Esophagus muscularis mucosa (tissue), 3 donors: ENCODE measurements at regions not wholly inside any gene's neighbourhood (a gene's known extent, or its start where the extent isn't known, plus 50 kb on each side); places are given as distances from the start of the nearest gene placed in this dataset.

Experiments
- CTCF ChIP-seq, 3 experiments: fragments of 200-600 bp in 2 of 3; fragments of 450-650 bp in 1 of 3; sonication (generic) in 2 of 3; IDR thresholded peaks; one replicate each; pipeline ENCODE4 v1.5.1; 2017 to 2019; ENCODE audit warnings: antibody characterized with exemption in 3 of 3, mild to moderate bottlenecking in 2 of 3, moderate library complexity in 1 of 3
- POLR2A ChIP-seq: fragments of 450-650 bp; IDR thresholded peaks from one replicate; pipeline ENCODE4 v1.6.1; 2017; ENCODE audit warnings: antibody characterized with exemption, moderate library complexity, mild to moderate bottlenecking, low read depth

GRCh38 chr22:49301398-49302149 lies 526.1 kb downstream of the BRD1 start:
- no peak for TF ChIP-seq CTCF (IDR thresholded peaks at IDR 0.05)
- TF ChIP-seq POLR2A = no peak
